WI38 (cell line): ENCODE measurements at regions not wholly inside any gene's neighbourhood (a gene's known extent, or its start where the extent isn't known, plus 50 kb on each side); places are given as distances from the start of the nearest gene placed in this dataset.

ENCODE experiments used
- H3K4me3 ChIP-seq: 2 replicates; pipeline ENCODE4 v1.5.1; 2011; ENCODE audit warnings: low read depth, mild to moderate bottlenecking, control low read depth, low read length
- CTCF ChIP-seq: IDR thresholded peaks from 2 replicates; pipeline ENCODE4 v1.5.1; 2012; ENCODE audit warnings: low read depth, mild to moderate bottlenecking, control low read depth, low read length

- H3K4me3 ChIP-seq, result no peak overlapping the region
- no peak for TF ChIP-seq CTCF
These were observed 1099.2 kb downstream of the CDH18 start for GRCh38 chr5:18888821-18889220.

- no peak for TF ChIP-seq CTCF
- no peak overlapping the region for H3K4me3 ChIP-seq
These were observed 1087.4 kb downstream of the CDH18 start for GRCh38 chr5:18900644-18901043.

GRCh38 chr5:18920966-18921365, 1067.0 kb downstream of the CDH18 start:
- no peak overlapping the region for H3K4me3 ChIP-seq
- TF ChIP-seq CTCF, result no peak

GRCh38 chr5:18932081-18932480, 1055.9 kb downstream of the CDH18 start:
- no peak for TF ChIP-seq CTCF
- no peak overlapping the region for H3K4me3 ChIP-seq

GRCh38 chr5:18944771-18945170, 1043.2 kb downstream of the CDH18 start:
- no peak overlapping the region for H3K4me3 ChIP-seq
- no peak for TF ChIP-seq CTCF

- TF ChIP-seq CTCF, result no peak
- H3K4me3 ChIP-seq, result no peak overlapping the region
These were observed 1033.8 kb downstream of the CDH18 start for GRCh38 chr5:18954239-18954638.

GRCh38 chr5:18959535-18959934, 1028.5 kb downstream of the CDH18 start:
- TF ChIP-seq CTCF, result no peak
- no peak overlapping the region for H3K4me3 ChIP-seq

- no peak overlapping the region for H3K4me3 ChIP-seq
- TF ChIP-seq CTCF, result no peak
These were observed 1026.8 kb downstream of the CDH18 start for GRCh38 chr5:18961234-18961633.
